HUES48 (cell line): ENCODE measurements at regions not wholly inside any gene's neighbourhood (a gene's known extent, or its start where the extent isn't known, plus 50 kb on each side); places are given as distances from the start of the nearest gene placed in this dataset.

Experiments used
- H3K27ac ChIP-seq: one replicate; pipeline ENCODE4 v1.7.0; 2013; ENCODE audit warnings: low read depth, low read length, inconsistent platforms
- H3K27me3 ChIP-seq: 2 replicates; pipeline ENCODE4 v1.6.1; 2013; ENCODE audit warnings: mild to moderate bottlenecking, low read length; ENCODE audit not compliant: control insufficient read depth, insufficient read depth
- H3K36me3 ChIP-seq: 2 replicates; pipeline ENCODE4 v1.6.1; 2013; ENCODE audit warnings: low read length; ENCODE audit not compliant: control insufficient read depth, insufficient read depth
- H3K4me1 ChIP-seq: 2 replicates; pipeline ENCODE4 v1.6.1; 2013; ENCODE audit warnings: mild to moderate bottlenecking, low read length; ENCODE audit not compliant: control insufficient read depth, insufficient read depth
- H3K4me3 ChIP-seq: 2 replicates; pipeline ENCODE4 v1.5.1; 2013; ENCODE audit warnings: mild to moderate bottlenecking, low read depth, low read length
- H3K9ac ChIP-seq: 2 replicates; pipeline ENCODE4 v1.6.1; 2013; ENCODE audit warnings: mild to moderate bottlenecking, low read depth, low read length, moderate library complexity
- H3K9me3 ChIP-seq: 2 replicates; pipeline ENCODE4 v1.6.1; 2013; ENCODE audit warnings: low read length; ENCODE audit not compliant: control insufficient read depth, insufficient read depth

GRCh38 chr10:128421371-128422160 is 295.3 kb upstream of the MKI67 start:
- no peaks in the 10 kb centered on the region for H3K9me3 ChIP-seq
- no peak overlapping the region for H3K27ac ChIP-seq
- H3K4me3 ChIP-seq, result no peak overlapping the region
- no peak overlapping the region for H3K9ac ChIP-seq
- no peaks in the 10 kb centered on the region for H3K4me1 ChIP-seq
- no peaks in the 10 kb centered on the region for H3K36me3 ChIP-seq
- no peaks in the 10 kb centered on the region for H3K27me3 ChIP-seq

GRCh38 chr10:128422190-128422589 is 296.0 kb upstream of the MKI67 start:
- Histone ChIP-seq H3K9me3 (no peaks in the 10 kb centered on the region), H3K27me3 (no peaks in the 10 kb centered on the region), H3K4me1 (no peaks in the 10 kb centered on the region), H3K27ac (no peak overlapping the region), H3K36me3 (no peaks in the 10 kb centered on the region), H3K9ac (no peak overlapping the region), H3K4me3 (no peak overlapping the region)

GRCh38 chr10:128422999-128423398 is 296.8 kb upstream of the MKI67 start:
- H3K4me3 ChIP-seq, result no peak overlapping the region
- H3K9me3 ChIP-seq, result no peaks in the 10 kb centered on the region
- no peaks in the 10 kb centered on the region for H3K4me1 ChIP-seq
- no peak overlapping the region for H3K27ac ChIP-seq
- H3K36me3 ChIP-seq, result no peaks in the 10 kb centered on the region
- H3K9ac ChIP-seq, result no peak overlapping the region
- no peaks in the 10 kb centered on the region for H3K27me3 ChIP-seq

GRCh38 chr10:128429321-128429720 is 303.1 kb upstream of the MKI67 start:
- Histone ChIP-seq H3K36me3 (no peaks in the 10 kb centered on the region), H3K27me3 (no peaks in the 10 kb centered on the region), H3K4me3 (no peak overlapping the region), H3K27ac (no peak overlapping the region), H3K4me1 (no peaks in the 10 kb centered on the region), H3K9me3 (no peaks in the 10 kb centered on the region), H3K9ac (no peak overlapping the region)

- Histone ChIP-seq H3K36me3 (no peaks in the 10 kb centered on the region), H3K9ac (no peak overlapping the region), H3K4me1 (no peaks in the 10 kb centered on the region), H3K9me3 (no peaks in the 10 kb centered on the region), H3K27me3 (no peaks in the 10 kb centered on the region), H3K4me3 (no peak overlapping the region), H3K27ac (no peak overlapping the region)
These were observed 303.8 kb upstream of the MKI67 start for GRCh38 chr10:128429835-128430513.

GRCh38 chr10:128431083-128431482 is 304.9 kb upstream of the MKI67 start:
- H3K9me3 ChIP-seq, result no peaks in the 10 kb centered on the region
- no peak overlapping the region for H3K4me3 ChIP-seq
- no peaks in the 10 kb centered on the region for H3K4me1 ChIP-seq
- H3K27ac ChIP-seq, result no peak overlapping the region
- no peaks in the 10 kb centered on the region for H3K27me3 ChIP-seq
- no peaks in the 10 kb centered on the region for H3K36me3 ChIP-seq
- no peak overlapping the region for H3K9ac ChIP-seq

- Histone ChIP-seq H3K27ac (no peak overlapping the region), H3K9me3 (no peaks in the 10 kb centered on the region), H3K9ac (no peak overlapping the region), H3K4me3 (no peak overlapping the region), H3K36me3 (no peaks in the 10 kb centered on the region), H3K27me3 (no peaks in the 10 kb centered on the region), H3K4me1 (no peaks in the 10 kb centered on the region)
These were observed 305.3 kb upstream of the MKI67 start for GRCh38 chr10:128431506-128431905.

- no peaks in the 10 kb centered on the region for H3K27me3 ChIP-seq
- H3K36me3 ChIP-seq, result no peaks in the 10 kb centered on the region
- H3K9me3 ChIP-seq, result no peaks in the 10 kb centered on the region
- no peaks in the 10 kb centered on the region for H3K4me1 ChIP-seq
- H3K4me3 ChIP-seq, result no peak overlapping the region
- no peak overlapping the region for H3K9ac ChIP-seq
- no peak overlapping the region for H3K27ac ChIP-seq
These were observed 305.8 kb upstream of the MKI67 start for GRCh38 chr10:128432011-128432410.

- Histone ChIP-seq H3K4me3 (no peak overlapping the region), H3K27me3 (no peaks in the 10 kb centered on the region), H3K27ac (no peak overlapping the region), H3K9me3 (no peaks in the 10 kb centered on the region), H3K36me3 (no peaks in the 10 kb centered on the region), H3K9ac (no peak overlapping the region), H3K4me1 (no peaks in the 10 kb centered on the region)
These were observed 306.2 kb upstream of the MKI67 start for GRCh38 chr10:128432423-128432822.

- no peak overlapping the region for H3K27ac ChIP-seq
- H3K36me3 ChIP-seq, result no peaks in the 10 kb centered on the region
- no peaks in the 10 kb centered on the region for H3K9me3 ChIP-seq
- H3K4me3 ChIP-seq, result no peak overlapping the region
- peaks cover 13% of the 10 kb centered on the region for H3K4me1 ChIP-seq
- no peaks in the 10 kb centered on the region for H3K27me3 ChIP-seq
- no peak overlapping the region for H3K9ac ChIP-seq
These were observed 309.6 kb upstream of the MKI67 start for GRCh38 chr10:128435811-128436210.

GRCh38 chr10:128437786-128438345 is 311.6 kb upstream of the MKI67 start:
- Histone ChIP-seq H3K9ac (no peak overlapping the region), H3K4me3 (no peak overlapping the region), H3K4me1 (peaks cover 14% of the 10 kb centered on the region), H3K36me3 (no peaks in the 10 kb centered on the region), H3K27me3 (no peaks in the 10 kb centered on the region), H3K27ac (no peak overlapping the region), H3K9me3 (no peaks in the 10 kb centered on the region)
